Gastroesophageal sphincter (tissue), 3 donors: ENCODE measurements at regions not wholly inside any gene's neighbourhood (a gene's known extent, or its start where the extent isn't known, plus 50 kb on each side); places are given as distances from the start of the nearest gene placed in this dataset.

Source experiments
- CTCF ChIP-seq, 4 experiments: fragments of 200-600 bp in 2 of 4; fragments of 450-650 bp in 2 of 4; sonication (generic) in 1 of 4; IDR thresholded peaks; one replicate each; pipeline ENCODE4 v1.5.1; 2017 to 2019; ENCODE audit warnings: antibody characterized with exemption in 4 of 4, mild to moderate bottlenecking in 2 of 4, moderate library complexity in 2 of 4
- EP300 ChIP-seq: sonication (generic); formaldehyde crosslinking; IDR thresholded peaks from one replicate; pipeline ENCODE4 v1.6.1; 2017; ENCODE audit warnings: antibody characterized with exemption, mild to moderate bottlenecking
- POLR2A ChIP-seq, 2 donors: fragments of 450-650 bp; IDR thresholded peaks; one replicate each; pipeline ENCODE4 v1.6.1; 2017; ENCODE audit warnings: antibody characterized with exemption in 2 of 2, mild to moderate bottlenecking in 2 of 2, moderate library complexity in 1 of 2
- POLR2AphosphoS5 ChIP-seq: sonication (generic); formaldehyde crosslinking; IDR thresholded peaks from one replicate; pipeline ENCODE4 v1.6.1; 2017; ENCODE audit warnings: antibody characterized with exemption

DNA sequence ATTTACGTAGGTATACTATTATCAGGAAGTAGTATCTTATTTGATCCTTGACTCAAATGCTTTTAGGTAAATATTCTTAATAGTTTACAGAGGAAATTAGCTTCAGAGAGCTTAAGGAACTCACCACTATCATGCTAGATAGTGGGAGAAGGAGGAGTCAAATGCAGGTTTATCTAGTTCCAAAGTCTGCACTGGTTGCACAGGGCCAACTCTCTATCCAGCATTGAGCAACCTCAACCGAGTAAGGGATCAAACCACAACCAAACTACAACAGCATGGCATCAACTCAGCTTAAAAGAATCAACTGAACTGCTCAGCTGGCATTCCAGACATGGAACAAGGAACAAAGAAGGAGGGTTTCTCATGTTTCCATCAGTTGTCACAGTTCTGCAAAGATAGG lies 306.0 kb downstream of the MAF start:
- TF ChIP-seq POLR2A (IDR thresholded peaks at IDR 0.05) (no peak), CTCF (IDR thresholded peaks at IDR 0.05) (no peak), POLR2AphosphoS5 (no peak), EP300 (no peak)
